ENCODE measurements at regions not wholly inside any gene's neighbourhood (a gene's known extent, or its start where the extent isn't known, plus 50 kb on each side); places are given as distances from the start of the nearest gene placed in this dataset.

DNA sequence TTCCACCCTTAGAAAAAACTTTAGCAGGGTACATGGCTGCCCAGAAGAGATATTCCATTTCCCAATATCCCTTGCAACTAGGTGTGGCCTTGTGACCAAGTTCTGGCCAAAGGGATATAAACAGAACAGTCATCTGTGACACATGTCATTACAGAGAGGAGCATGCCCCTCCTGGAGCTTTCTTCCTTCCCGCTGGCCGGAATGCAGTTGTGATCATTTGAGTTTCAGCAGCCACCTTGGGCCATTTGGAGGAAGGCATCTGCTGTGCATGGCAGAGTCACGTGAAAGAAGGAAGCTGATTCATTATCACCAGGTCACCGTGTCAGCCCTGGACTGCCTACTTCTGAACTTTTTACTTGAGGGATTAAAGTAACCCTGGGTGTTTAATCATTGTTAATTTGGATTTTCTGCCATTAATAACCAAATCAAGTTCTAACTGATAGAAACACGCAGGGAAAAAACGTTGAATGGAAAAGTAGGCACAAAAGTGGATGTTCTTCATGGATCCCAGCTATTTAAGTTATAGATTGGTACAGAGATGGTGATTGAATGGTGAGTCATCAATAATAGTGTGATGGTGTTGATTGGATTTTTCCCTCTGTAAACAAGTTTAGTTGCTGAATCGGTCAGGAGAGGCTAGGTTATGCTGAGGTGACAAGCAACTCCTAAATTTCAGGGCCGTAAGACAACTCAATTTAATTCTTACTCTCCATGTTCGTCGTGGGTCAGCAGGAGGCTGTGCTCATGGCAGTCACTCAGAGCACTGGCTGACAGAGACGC lies 80.7 kb upstream of the CCDC167 start:
- DNase-seq (ENCODE audit: low read depth): no peak
- H3K27me3 ChIP-seq (ENCODE audit: control insufficient read depth, insufficient read depth, low read length): no peaks in the 10 kb centered on the region
- no peak overlapping the region for H3K4me3 ChIP-seq (ENCODE audit: low read depth, low read length)
- TF ChIP-seq, protein P1, sequence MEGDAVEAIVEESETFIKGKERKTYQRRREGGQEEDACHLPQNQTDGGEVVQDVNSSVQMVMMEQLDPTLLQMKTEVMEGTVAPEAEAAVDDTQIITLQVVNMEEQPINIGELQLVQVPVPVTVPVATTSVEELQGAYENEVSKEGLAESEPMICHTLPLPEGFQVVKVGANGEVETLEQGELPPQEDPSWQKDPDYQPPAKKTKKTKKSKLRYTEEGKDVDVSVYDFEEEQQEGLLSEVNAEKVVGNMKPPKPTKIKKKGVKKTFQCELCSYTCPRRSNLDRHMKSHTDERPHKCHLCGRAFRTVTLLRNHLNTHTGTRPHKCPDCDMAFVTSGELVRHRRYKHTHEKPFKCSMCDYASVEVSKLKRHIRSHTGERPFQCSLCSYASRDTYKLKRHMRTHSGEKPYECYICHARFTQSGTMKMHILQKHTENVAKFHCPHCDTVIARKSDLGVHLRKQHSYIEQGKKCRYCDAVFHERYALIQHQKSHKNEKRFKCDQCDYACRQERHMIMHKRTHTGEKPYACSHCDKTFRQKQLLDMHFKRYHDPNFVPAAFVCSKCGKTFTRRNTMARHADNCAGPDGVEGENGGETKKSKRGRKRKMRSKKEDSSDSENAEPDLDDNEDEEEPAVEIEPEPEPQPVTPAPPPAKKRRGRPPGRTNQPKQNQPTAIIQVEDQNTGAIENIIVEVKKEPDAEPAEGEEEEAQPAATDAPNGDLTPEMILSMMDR (IDR thresholded peaks at IDR 0.05; ENCODE audit: insufficient read depth, low read length, severe bottlenecking): no peak
- no peaks in the 10 kb centered on the region for H3K36me3 ChIP-seq (ENCODE audit: control insufficient read depth, insufficient read depth, low read length)
- FAIRE-seq: no peak

DNA sequence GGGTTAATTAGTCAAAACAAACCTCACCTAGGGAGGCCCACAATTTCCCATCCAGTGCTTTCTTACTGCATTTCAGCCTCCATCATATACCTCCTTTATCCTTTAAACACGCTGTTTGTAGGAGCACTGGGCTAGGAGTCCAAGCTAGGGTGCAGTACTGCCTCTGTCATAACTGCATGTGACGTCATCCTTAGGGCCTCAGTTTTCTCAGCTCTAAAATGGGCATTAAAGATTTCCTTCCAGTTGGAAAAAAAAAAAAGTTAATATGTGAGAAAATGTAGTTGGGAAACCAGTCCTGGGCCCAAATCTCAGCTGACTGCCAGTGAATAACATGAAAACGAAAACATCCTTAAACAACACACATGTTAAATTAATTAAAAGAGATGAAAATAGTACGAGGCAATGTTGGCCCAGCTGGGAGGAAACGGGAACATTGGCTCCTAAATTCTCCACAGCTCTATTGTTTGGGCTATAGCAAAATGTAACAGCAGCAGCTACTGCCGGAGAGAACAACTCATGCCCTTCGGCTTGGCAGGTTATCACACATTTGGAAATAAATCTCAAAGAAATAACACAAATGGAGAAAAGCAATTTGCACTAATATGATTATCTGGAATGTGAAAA lies 79.9 kb upstream of the CCDC167 start:
- FAIRE-seq (no peak), DNase-seq (ENCODE audit: low read depth) (no peak)
- Histone ChIP-seq H3K27me3 (ENCODE audit: control insufficient read depth, insufficient read depth, low read length) (no peaks in the 10 kb centered on the region), H3K4me3 (ENCODE audit: low read depth, low read length) (no peak overlapping the region), H3K36me3 (ENCODE audit: control insufficient read depth, insufficient read depth, low read length) (no peaks in the 10 kb centered on the region)
- TF ChIP-seq, protein P1 (IDR thresholded peaks at IDR 0.05; ENCODE audit: insufficient read depth, low read length, severe bottlenecking): no peak

DNA sequence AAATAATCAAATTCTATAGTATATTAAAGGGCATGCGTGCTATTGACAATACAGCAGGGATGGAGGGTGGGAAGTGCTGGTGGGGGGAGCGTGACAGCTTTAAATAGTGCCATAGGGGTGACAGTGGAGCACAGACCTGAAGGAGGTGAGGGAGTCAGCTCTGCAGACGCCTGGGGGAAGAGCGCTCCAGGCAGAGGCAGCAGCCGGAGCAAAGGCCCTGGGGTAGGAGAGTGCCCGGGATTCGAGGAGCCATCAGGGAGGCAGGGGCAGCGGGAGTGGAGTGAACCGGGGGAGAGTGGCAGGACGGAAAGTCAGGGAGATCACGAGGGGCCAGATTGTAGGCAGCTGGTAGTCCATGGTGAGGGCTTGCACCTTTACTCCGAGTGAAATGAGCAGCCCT lies 78.4 kb upstream of the CCDC167 start:
- DNase-seq (ENCODE audit: low read depth): no peak
- TF ChIP-seq, protein P1 (IDR thresholded peaks at IDR 0.05; ENCODE audit: insufficient read depth, low read length, severe bottlenecking): no peak
- Histone ChIP-seq H3K4me3 (ENCODE audit: low read depth, low read length) (no peak overlapping the region), H3K36me3 (ENCODE audit: control insufficient read depth, insufficient read depth, low read length) (no peaks in the 10 kb centered on the region), H3K27me3 (ENCODE audit: control insufficient read depth, insufficient read depth, low read length) (no peaks in the 10 kb centered on the region)
- no peak for FAIRE-seq

DNA sequence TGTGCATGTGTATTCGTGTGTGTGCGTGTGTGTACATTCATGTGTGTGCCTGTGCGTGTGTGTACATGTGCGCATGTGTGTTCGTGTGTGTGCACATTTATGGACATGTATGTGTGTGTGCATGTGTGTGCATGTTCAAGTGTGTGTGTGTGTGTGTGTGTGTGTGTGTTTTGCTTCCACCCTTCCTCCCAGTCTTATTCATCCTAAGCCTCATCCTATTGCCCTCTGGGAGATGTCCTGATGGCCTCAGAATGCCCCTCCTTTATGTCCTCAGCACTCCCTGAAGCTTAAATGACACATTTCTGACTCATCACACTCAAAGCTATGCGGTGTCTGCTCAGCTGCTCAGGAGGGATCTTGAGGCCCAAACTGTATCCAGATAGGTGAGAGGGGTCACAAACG lies 76.6 kb upstream of the CCDC167 start:
- no peaks in the 10 kb centered on the region for H3K27me3 ChIP-seq (ENCODE audit: control insufficient read depth, insufficient read depth, low read length)

DNA sequence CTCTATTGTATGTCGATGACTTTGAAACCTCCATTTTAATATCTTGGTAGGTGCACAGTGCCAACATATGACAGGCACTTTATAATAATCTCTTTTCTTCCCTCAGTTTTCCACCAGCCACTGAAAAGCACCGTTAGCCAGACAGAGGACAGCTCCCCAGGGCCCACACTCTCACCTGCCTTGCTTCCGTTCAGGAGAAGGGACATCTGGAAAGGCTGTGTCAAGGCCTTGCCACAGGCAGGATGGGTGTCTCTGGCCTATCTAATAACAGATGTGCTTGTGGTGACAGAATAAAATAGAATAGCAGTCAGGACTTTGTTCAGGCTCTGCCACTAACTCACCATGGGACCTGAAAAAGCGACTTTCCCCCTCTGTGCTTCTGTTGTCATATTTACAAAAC lies 75.5 kb upstream of the CCDC167 start:
- H3K27me3 ChIP-seq (ENCODE audit: control insufficient read depth, insufficient read depth, low read length): no peaks in the 10 kb centered on the region
- no peaks in the 10 kb centered on the region for H3K36me3 ChIP-seq (ENCODE audit: control insufficient read depth, insufficient read depth, low read length)
- H3K4me3 ChIP-seq (ENCODE audit: low read depth, low read length): no peak overlapping the region
- FAIRE-seq (no peak), DNase-seq (ENCODE audit: low read depth) (no peak)
- TF ChIP-seq, protein P1 (IDR thresholded peaks at IDR 0.05; ENCODE audit: insufficient read depth, low read length, severe bottlenecking): no peak

More for the DNA sequence above, 76.6 kb upstream of the CCDC167 start:
- H3K4me3 ChIP-seq (ENCODE audit: low read depth, low read length): no peak overlapping the region
- TF ChIP-seq, protein P1 (IDR thresholded peaks at IDR 0.05; ENCODE audit: insufficient read depth, low read length, severe bottlenecking): no peak
- FAIRE-seq (peak; percentile 95), DNase-seq (ENCODE audit: low read depth) (peak; percentile 87)
- no peaks in the 10 kb centered on the region for H3K36me3 ChIP-seq (ENCODE audit: control insufficient read depth, insufficient read depth, low read length)

Measured in bronchial epithelial cell (primary cell).